SH-SY5Y (cell line): ENCODE measurements at regions not wholly inside any gene's neighbourhood (a gene's known extent, or its start where the extent isn't known, plus 50 kb on each side); places are given as distances from the start of the nearest gene placed in this dataset.

ENCODE experiments used
- GATA2 ChIP-seq: IDR thresholded peaks from 2 replicates; pipeline ENCODE4 v1.6.1; 2011; ENCODE audit warnings: mild to moderate bottlenecking, low read depth, low read length
- GATA3 ChIP-seq: IDR thresholded peaks from 2 replicates; pipeline ENCODE4 v1.6.1; 2011; ENCODE audit warnings: low read depth, mild to moderate bottlenecking, low read length, moderate library complexity

GRCh38 chr1:59171788-59172187, 125.1 kb upstream of the FGGY start:
- no peak for TF ChIP-seq GATA2
- no peak for TF ChIP-seq GATA3

- TF ChIP-seq GATA2 (no peak), GATA3 (no peak)
These were observed 124.2 kb upstream of the FGGY start for GRCh38 chr1:59172693-59173092.

DNA sequence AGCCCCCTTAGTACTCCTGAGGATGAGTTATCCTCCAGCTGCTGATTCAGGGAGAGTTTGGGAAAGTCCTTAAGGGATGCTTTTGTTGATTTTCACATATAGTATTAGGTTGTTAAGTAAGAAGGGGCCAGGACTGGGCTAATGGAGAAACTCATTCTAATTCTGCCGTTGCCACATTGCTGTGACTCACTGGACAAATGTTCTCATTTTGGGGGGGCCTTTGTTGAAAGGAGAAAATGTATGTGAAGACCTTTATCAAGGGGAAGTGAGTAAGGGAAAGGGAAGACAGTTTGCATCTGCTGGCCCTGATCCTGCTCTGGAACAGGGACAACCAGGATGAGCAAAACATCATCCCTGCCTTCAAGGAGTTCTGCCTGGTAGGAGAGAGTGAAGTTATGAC, 123.2 kb upstream of the FGGY start:
- TF ChIP-seq GATA2 (no peak), GATA3 (no peak)

- TF ChIP-seq GATA3 = no peak
- no peak for TF ChIP-seq GATA2
These were observed 120.4 kb upstream of the FGGY start for GRCh38 chr1:59176471-59176870.

GRCh38 chr1:59177756-59178155, 119.1 kb upstream of the FGGY start:
- no peak for TF ChIP-seq GATA3
- no peak for TF ChIP-seq GATA2

- no peak for TF ChIP-seq GATA3
- TF ChIP-seq GATA2 = no peak
These were observed 118.3 kb upstream of the FGGY start for GRCh38 chr1:59178339-59179187.

DNA sequence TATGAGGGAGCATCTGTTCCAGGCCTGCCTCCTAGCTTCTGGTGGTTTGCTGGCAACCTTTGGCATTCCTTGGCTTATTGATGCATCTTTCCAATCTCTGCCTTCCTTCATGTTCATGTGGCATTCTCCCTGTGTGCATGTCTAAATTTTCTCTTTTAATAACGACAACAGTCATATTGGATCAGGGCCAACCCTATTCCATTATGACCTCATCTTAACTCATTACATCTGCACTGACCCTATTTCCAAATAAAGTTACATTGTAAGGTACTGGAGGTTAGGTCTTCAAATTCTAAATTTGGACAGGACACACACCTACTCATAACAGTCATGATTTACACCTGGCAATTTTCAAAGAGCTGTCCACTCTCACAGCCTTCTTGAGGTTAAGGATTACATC, 117.2 kb upstream of the FGGY start:
- TF ChIP-seq GATA2 = no peak
- TF ChIP-seq GATA3 = no peak

DNA sequence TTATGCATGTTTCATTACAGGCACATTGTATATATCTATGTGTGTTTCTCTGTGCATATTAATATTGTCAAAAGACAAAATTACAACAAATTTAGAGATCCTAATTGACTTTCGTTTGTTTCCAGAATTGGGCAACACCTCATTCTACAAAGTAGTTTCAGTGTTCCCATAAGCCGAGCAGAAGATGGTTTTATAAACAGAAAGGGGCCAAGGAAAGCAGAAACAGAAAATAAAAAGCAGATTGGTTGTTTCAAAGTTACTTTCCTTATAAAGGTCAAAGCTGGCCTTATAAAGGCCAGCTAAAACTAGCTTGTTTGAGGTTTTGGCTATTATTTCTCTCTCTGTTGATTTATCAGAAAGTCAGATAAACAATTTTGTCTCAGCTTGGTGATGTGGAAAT, 116.2 kb upstream of the FGGY start:
- TF ChIP-seq GATA2 (no peak), GATA3 (no peak)

DNA sequence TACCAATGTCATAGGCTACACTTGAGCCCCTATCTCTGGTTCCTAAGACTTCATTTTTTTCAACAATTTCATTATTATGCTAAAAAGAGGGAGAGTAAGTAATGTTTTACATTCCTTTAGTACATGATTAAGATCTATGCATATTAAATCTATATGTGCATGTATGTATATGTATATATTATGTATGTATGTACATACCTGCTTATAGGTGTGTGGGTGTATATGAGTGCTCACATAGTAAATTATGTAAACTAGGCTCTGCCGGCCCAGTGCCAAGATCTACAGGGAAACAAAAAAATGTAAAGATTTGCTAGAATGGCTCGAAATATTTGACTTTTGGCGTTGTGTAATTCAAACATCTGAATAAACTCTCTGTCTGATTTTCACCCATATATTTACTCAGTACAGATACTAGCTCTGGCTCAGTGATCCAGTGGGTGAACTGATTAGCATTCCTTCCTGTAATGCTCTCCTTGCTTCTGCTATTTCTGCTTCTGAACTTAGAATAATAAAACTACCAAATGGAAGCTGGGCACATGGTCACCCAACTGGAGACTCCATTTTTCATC, 113.1 kb upstream of the FGGY start:
- no peak for TF ChIP-seq GATA3

- TF ChIP-seq GATA3 (no peak), GATA2 (no peak)
These were observed 112.5 kb upstream of the FGGY start for GRCh38 chr1:59184365-59184905.

DNA sequence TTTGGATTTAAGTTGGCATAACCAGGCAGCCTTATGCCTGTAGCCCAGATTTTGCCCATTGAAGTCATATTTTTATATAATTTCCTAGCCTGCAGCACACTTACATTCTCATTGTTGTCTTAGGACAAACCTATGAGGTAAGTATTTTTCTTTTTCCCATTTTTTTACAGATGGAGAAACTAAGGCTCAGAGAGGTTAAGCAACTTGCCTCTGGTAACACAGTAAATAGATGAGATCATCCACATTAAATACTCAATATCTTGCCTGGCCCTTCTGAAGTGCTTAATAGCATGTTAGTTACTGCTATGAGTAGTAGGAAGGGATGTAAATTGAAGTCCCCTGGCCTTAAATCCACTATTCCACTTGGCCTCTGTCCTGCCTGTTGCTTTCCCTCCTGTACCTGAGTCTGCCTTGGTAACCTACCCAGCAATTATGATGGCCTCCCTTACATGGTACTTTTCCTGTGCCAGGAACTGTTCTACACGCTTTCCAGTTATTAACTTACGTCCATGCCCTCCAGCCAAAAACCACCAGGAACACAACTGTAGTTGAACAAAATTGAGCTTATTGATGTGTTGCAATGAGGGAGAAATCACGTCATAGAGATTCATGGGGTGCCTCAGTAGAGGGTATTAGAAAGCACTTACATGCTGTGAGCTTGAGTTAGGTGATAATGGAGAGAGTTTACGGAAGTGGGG, 111.6 kb upstream of the FGGY start:
- TF ChIP-seq GATA2 (no peak), GATA3 (no peak)

DNA sequence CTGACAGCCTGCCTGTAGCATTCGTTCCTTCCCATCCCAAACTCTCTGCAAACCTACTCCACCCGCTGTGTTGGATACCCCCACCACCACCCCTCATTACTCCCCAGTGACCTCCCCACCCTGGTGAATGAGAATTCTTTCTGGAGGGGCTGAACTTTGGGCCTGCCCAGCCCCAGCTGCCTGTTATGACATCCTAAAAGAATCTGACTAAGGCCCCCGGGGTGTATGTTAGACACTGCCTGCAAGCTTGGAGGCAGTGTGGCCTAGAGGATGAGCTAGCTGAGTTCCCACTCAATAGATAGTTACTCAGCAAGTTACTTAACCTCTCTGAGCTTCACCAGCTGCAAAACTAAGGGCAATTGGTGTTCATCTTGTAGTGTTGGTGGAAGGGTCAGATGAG, 110.2 kb upstream of the FGGY start:
- no peak for TF ChIP-seq GATA3
- no peak for TF ChIP-seq GATA2

GRCh38 chr1:59188413-59189213, 108.3 kb upstream of the FGGY start:
- TF ChIP-seq GATA3 = no peak
